ENCODE measurements at regions not wholly inside any gene's neighbourhood (a gene's known extent, or its start where the extent isn't known, plus 50 kb on each side); places are given as distances from the start of the nearest gene placed in this dataset.

GRCh38 chr12:87690236-87690810 lies 338.9 kb downstream of the C12orf50 start:
- DNase-seq (ENCODE audit: low read depth in 4 of 4, low spot score in 3 of 4): no peak

GRCh38 chr12:87689196-87689595 lies 340.0 kb downstream of the C12orf50 start:
- no peak for DNase-seq (ENCODE audit: low read depth in 4 of 4, low spot score in 3 of 4)

- DNase-seq (ENCODE audit: low read depth in 4 of 4, low spot score in 3 of 4): peak in 1 of 4 donors; percentile 7
These were observed 341.8 kb downstream of the C12orf50 start for GRCh38 chr12:87687362-87687761.

GRCh38 chr12:87685696-87686095 lies 343.5 kb downstream of the C12orf50 start:
- DNase-seq (ENCODE audit: low read depth in 4 of 4, low spot score in 3 of 4): no peak

GRCh38 chr12:87679251-87679650 lies 349.9 kb downstream of the C12orf50 start:
- no peak for DNase-seq (ENCODE audit: low read depth in 4 of 4, low spot score in 3 of 4)

GRCh38 chr12:87678453-87678852 lies 350.7 kb downstream of the C12orf50 start:
- DNase-seq (ENCODE audit: low read depth in 4 of 4, low spot score in 3 of 4): no peak

GRCh38 chr12:87676731-87677130 lies 352.5 kb downstream of the C12orf50 start:
- DNase-seq (ENCODE audit: low read depth in 4 of 4, low spot score in 3 of 4): no peak

- DNase-seq (ENCODE audit: low read depth in 4 of 4, low spot score in 3 of 4): no peak
These were observed 357.4 kb downstream of the C12orf50 start for GRCh38 chr12:87671757-87672156.

- DNase-seq (ENCODE audit: low read depth in 4 of 4, low spot score in 3 of 4): no peak
These were observed 358.8 kb downstream of the C12orf50 start for GRCh38 chr12:87670448-87670847.

GRCh38 chr12:87667378-87667777 lies 361.8 kb downstream of the C12orf50 start:
- no peak for DNase-seq (ENCODE audit: low read depth in 4 of 4, low spot score in 3 of 4)

- DNase-seq (ENCODE audit: low read depth in 4 of 4, low spot score in 3 of 4): no peak
These were observed 367.3 kb downstream of the C12orf50 start for GRCh38 chr12:87661786-87662377.

GRCh38 chr12:87660987-87661774 lies 368.0 kb downstream of the C12orf50 start:
- no peak for DNase-seq (ENCODE audit: low read depth in 4 of 4, low spot score in 3 of 4)

GRCh38 chr12:87660291-87660690 lies 368.9 kb downstream of the C12orf50 start:
- DNase-seq (ENCODE audit: low read depth in 4 of 4, low spot score in 3 of 4): no peak

GRCh38 chr12:87656311-87656710 lies 372.9 kb downstream of the C12orf50 start:
- DNase-seq (ENCODE audit: low read depth in 4 of 4, low spot score in 3 of 4): no peak

GRCh38 chr12:87651670-87652425 lies 377.4 kb downstream of the C12orf50 start:
- DNase-seq (ENCODE audit: low read depth in 4 of 4, low spot score in 3 of 4): no peak

- no peak for DNase-seq (ENCODE audit: low read depth in 4 of 4, low spot score in 3 of 4)
These were observed 387.0 kb downstream of the C12orf50 start for GRCh38 chr12:87642245-87642644.

- DNase-seq (ENCODE audit: low read depth in 4 of 4, low spot score in 3 of 4): no peak
These were observed 411.0 kb downstream of the C12orf50 start for GRCh38 chr12:87618199-87618598.

- no peak for DNase-seq (ENCODE audit: low read depth in 4 of 4, low spot score in 3 of 4)
These were observed 416.2 kb downstream of the C12orf50 start for GRCh38 chr12:87612996-87613395.

- DNase-seq (ENCODE audit: low read depth in 4 of 4, low spot score in 3 of 4): no peak
These were observed 420.9 kb downstream of the C12orf50 start for GRCh38 chr12:87608321-87608720.

- no peak for DNase-seq (ENCODE audit: low read depth in 4 of 4, low spot score in 3 of 4)
These were observed 425.5 kb downstream of the C12orf50 start for GRCh38 chr12:87603727-87604126.

- DNase-seq (ENCODE audit: low read depth in 4 of 4, low spot score in 3 of 4): no peak
These were observed 429.7 kb downstream of the C12orf50 start for GRCh38 chr12:87599459-87599858.

Measured in left renal pelvis (tissue), 4 donors.